ENCODE measurements at regions not wholly inside any gene's neighbourhood (a gene's known extent, or its start where the extent isn't known, plus 50 kb on each side); places are given as distances from the start of the nearest gene placed in this dataset.
"Not testable (repeated sequence)": the region's sequence is repeated elsewhere in the genome, so short reads cannot be mapped to it uniquely, and the experiment has no call there.

- DNase-seq = no peak
Measured at GRCh38 chr1:38500891-38501290, 358.7 kb downstream of the RRAGC start.

DNA sequence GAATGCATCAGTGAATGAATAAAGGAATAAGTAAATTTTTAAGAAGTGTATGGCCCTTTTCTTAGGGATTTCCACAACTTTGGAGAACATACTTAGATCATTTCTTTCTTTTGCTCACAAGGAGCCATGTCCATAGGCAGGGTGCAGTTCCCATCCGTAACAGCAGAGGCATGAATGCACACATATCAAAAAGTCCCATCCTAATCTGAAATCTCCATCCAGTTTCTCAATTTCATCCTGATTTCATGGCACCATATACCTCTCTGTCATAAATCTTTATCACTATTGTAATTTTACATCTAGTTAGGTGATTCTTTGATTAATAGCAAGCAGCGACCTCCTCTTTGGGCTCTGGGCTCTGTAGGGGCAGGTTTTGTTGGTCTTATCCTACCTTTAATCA, 359.2 kb downstream of the RRAGC start:
- no peak for DNase-seq

- DNase-seq = no peak
Measured at GRCh38 chr1:38498686-38499085, 360.9 kb downstream of the RRAGC start.

DNA sequence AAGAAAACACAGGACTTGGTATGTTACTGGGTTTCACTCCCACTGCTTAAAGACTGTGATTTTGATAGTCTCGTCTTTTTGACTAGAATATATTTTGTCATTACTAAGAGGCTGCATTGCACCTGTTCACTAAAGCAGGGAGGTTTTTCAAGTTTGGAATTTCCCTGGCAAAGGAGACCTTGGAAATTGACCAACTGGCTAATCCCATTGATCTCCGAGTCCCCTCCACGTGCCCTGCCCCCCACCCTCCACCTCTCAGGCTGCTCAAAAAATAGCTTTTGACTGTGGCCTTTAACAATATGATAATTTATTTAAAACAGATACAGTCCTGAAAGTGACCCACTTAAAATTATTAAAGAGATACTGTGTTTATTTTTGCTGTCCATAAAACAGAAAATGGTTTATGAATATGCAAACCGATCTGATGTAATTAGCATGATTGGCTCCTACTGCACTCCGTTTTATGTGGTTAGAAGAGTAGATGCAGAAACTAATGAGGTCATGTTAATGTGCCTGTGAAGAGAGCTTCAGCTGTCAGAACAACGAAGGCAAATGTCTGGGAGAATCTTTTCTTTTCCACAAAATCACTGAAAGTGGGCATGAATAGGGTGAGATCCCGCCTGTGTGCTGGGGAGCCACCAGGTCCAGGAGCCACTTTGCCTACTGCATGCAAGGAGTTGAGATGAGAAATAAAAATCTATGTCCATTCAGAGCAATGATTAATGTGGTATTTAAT, 361.5 kb downstream of the RRAGC start:
- DNase-seq = no peak

DNA sequence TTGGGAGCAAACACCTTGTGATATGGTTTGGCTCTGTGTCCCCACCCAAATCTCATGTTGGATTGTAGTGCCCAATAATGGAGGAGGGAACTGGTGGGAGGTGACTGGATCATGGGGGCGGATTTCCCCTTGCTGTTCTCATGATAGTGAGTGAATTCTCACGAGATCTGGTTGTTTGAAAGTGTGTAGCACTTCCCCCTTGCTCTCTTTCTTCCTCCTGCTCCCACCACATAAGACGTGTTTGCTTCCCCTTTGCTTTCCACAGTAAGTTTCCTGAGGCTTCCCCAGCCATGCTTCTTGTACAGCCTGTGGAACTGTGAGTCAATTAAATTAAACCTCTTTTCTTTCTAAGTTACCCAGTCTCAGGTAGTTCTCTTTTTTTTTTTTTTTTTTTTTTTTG, 366.3 kb downstream of the RRAGC start:
- not testable (repeated sequence) for DNase-seq

GRCh38 chr1:38489844-38490270, 369.7 kb downstream of the RRAGC start:
- no peak for DNase-seq

- DNase-seq = no peak
Measured at GRCh38 chr1:38488162-38488898, 371.2 kb downstream of the RRAGC start.

DNA sequence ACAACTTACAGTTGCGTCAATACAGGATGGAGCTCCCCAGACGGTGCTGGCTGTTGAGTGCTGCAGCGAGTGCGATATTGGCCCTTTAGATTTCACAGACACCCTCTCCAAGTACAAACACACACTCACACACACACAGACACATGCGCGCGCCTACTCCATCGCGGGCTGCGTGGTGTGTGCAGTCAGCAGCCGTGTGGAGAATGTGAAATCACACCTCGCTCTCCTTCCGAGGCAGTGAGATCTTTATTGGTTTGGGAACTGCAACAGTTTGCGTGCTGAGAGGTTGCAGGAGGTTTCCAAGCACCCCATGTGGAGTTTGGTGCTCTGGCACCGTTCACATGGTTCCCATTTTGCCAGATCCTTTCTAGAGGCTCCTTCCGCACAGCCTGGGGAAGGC, 372.2 kb downstream of the RRAGC start:
- DNase-seq = no peak

- no peak for DNase-seq
Measured at GRCh38 chr1:38486085-38486484, 373.5 kb downstream of the RRAGC start.

DNA sequence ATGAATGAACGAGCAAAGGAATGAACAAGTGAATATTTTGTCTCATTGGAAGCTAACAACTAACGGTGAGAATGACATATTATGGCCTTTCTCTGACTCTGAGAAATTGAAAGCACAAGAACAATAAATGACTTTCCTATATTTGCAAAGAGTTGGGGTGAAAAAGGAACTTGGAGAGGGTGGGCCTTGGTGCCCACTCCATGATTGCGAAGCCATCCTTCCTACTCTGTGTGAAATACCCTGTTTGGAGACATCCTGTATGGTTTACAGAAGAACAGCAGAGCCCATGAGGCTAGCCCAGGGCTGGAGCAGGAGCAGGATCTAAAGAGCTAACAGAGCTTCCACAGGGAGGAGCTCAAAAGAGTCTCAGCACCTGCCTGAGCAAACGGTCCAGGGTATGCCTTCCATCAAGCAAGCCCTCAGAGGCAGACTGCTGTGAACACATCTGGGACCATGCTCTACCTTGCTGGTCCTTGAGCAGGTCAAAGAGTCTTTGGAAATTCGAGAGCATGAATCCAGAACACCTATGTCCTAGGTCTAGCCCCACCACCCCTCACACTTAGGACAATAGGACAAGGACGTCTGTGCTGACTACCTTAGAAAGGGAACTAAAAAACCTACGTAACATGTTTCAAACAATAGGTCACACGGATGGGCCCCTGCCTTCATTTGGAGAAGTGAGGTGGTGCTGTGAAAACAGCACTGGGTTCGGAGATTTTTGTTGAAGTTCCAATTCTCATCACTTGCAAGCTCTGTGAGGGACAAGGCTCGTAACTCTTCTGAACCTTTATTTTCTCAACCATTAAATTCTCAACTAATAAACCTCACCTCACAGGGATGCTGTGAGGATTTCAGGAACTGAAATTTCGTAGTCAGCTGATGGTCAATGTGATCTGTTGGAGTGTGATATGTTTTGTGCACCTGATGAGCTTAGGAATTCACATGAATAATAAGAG, 377.4 kb downstream of the RRAGC start:
- DNase-seq = no peak

DNA sequence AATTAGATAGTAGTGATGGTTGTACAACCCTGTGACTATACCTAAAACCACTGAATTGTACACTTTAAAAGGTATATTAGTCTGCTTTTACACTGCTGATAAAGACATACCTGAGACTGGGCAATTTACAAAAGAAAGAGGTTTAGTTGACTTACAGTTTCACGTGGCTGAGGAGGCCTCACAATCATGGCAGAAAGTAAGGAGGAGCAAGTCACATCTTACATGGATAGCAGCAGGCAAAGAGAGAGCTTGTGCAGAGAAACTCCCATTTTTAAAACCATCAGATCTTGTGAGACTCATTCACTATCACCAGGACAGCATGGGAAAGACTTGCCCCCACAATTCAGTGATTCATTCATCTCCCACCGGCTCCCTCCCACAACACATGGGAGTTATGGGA, 379.9 kb downstream of the RRAGC start:
- DNase-seq = not testable (repeated sequence)

DNA sequence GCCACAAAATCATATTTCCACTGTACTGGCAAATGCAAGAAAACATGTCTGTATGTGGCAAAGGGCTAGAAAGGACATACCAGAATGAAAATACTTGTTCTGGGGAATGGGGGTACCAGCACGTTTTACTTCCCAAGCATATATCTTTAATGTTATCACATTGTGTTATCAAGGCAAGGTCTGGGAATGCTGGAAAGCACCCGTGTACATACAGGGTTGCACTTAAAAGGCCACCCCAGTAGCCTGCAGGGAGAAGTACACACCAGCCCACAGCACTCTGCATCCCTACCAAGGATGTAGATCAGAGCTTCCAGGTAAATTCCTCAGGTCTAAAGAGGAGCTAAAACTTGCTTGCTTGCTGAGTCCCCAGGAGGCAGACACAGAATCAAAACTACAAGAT, 381.8 kb downstream of the RRAGC start:
- DNase-seq = no peak

DNA sequence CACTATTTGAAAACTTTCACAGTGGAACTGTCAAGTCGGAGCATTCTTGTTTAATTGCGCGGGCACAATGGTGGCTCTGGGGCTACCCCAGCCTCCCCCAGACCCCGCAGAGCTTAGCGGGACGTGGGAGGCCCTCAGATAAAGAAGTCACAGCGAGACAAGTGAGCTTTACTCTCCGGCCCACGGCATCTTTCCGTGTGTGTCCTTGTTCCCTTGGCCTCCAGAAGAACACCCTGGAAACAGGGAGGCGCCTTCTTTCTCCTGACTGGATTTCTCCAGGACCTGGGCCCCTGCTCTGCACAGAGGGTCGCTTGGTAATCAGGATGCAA, 382.8 kb downstream of the RRAGC start:
- DNase-seq = no peak

DNA sequence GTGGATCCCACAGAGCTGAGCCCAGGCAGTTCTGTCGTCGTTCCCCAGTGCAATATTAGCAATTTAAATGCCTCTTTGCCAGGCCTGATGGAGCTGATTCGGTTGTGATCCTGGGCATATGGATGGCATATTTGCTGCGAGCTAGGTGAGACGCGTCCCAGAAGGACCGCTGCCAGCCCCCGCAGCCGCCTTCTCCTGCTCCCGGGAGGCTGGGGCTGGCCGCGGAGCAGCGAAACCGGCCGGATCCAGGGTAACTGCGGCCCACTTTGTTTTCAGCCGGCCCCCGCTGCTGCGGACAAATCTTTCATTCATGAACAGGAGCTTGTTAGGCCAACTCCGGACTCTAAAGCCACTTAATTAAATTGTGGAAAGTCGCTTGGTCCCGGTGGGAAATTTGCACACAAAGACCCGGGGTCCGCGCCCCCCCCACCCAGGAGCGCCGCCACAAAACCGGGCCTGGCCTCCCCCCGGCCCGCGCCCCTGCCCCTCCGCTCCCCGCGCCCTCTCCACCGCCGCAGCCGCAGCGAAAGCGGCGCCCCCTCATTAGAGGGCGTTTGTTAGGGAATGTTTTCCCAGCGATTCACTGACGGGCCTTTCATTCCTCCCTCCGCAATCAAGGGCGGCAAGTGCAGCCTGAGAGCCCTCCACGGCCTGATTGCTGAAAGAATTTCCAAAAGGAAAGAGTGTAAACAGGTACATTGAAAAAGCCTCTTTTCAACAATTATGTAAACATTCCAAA, 383.3 kb downstream of the RRAGC start:
- no peak for DNase-seq

DNA sequence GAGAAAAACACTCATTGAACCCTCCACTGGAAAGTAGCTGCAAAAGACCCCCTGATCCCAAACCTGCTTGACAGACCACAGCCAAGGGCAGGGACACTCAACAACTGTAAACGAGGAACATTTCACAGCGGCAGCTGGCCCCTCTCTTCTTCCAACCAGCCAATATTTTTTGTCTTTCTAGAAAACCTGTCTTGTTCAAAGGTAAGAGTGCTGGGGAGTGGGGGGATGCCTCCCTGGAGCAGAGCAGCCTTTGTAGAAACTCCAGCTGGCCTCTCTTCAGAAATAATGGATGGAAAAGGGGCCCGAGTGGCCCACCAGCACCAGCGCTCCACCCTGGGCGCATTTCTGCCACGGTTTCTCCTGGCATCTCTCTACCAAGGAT, 384.0 kb downstream of the RRAGC start:
- DNase-seq = no peak

DNA sequence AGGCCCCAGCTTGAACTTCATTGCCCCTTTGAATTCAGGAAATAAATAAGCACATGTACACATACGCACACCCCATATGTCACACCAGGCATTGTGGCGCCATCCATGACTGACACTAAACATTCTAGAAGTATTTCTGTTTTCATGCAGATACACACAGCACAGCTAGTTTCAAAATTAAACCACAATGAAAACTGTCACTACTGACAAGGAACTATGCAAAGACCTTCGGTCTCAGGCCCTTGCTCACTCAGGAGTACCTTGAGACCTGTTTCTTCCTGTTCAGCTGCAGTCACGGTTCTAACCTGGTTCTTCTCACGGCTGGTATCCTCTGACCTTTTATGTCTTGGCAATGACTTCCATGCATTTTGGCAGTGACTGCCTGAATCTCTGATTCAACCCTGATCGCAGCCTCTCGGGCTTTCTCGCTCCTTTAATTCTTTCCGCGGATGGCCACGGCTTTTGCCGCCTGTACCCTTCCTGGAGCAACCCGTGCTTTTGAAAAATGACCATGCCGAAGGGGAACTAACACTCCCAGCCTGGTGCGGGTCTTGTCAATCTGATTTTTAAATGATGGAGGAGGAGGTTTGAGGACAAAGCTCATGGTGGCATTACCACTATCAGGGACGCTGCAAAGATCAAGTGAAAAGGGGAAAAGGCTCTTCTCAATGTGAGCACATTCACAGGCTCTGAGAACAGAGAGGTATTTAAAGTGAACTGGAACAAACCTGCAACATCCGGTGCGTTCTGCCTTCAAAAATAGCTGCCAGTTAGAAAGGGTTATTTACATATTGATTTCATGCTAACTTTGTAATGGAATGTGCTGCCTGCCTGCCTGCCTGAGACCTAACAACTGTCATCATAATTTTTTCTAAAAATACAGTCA, 384.6 kb downstream of the RRAGC start:
- no peak for DNase-seq

GRCh38 chr1:38466487-38466886, 393.1 kb downstream of the RRAGC start:
- no peak for DNase-seq

DNA sequence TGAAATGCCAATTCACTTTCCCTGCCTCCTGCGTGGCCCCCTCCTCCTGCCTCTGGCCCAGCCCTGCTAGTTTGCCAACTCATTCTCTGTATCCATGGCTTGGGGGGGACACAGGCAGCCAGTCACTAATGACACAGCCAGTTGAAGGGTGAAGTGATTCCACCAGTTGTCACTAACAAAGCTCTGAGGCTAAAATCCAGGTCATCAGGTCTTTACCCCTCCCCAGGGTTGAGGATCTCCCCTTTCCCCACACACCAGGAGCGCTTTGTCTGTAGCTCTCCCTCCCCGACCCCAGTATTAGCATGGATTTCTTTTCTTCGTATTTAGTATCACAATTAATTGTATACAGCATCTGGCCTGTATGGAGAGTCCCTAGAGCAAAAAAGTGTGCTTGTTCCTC, 394.1 kb downstream of the RRAGC start:
- no peak for DNase-seq

DNA sequence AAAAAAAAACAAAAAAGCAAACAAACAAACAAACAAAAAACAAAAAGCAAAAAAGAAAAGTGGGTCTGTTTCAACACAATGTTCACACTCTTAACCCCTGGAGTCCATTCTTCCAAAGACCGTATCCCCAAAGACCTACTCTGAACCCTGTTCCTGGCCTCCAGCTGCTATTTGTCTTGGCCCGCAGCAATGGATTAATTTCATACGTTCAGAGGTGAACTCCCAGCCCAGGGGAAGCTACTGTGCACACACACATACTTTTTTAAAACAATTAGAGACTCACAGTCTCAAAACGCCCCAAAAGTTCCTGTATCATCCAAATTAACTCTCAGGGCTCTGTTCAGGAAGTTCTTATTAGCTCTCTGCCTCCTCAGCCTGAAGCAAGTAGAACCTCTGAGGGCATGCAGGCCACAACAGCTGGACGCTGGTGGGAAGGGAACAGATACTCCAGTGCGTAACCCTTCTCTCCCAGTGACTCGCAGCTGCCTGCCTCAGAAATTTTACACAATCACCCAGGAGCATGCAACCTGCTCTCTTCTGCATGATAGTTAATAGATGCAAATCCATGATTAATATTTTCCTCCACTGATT, 395.4 kb downstream of the RRAGC start:
- no peak for DNase-seq

DNA sequence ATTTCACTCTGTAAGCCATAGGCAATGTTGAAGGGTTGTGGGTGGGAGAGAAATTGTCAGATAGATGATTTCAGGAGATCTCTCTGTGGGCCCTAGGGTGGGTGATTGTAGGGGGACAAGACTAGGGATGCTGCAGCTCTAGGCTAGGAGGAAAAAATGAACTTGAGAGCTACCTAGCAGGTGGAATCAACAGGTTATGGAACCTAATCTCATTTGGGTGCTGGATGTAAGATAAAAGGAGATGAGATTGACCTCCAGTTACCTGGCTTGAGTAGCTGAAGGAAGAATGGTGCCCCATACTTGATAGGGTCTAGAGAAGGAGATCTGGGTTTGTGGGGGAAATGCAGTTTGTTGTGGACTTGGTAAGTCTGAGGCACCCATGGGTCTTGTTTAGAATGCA, 396.5 kb downstream of the RRAGC start:
- no peak for DNase-seq

DNA sequence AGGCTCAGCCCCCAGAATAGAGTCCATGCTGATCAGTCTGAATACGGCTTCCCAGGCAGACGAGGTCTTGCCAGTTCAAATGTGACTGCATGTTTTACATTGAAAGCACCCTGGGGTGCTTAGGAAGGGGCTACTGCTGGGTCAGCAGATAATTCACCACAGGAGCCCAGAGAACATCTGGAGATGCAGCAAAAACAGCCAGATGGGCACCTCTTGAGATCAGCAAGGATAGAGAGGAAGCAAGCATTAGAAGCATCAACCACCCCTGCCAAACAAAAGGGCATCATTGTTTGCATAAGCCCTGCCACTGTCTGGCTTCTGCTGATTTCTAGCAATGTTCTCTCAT, 403.1 kb downstream of the RRAGC start:
- DNase-seq = no peak

Measured in hindlimb muscle (tissue), 1 donor.